Trophoblast cell (in vitro differentiated cells and primary cell): ENCODE measurements at regions not wholly inside any gene's neighbourhood (a gene's known extent, or its start where the extent isn't known, plus 50 kb on each side); places are given as distances from the start of the nearest gene placed in this dataset.
A peak's percentile ranks its signal among the peaks of the same experiment; 100 is the strongest.

Source experiments
- DNase-seq, 2 donors: peaks; one replicate each; pipeline ENCODE4 v3.0.0-alpha.2; 2016
- H2AFZ ChIP-seq: 2 replicates; pipeline ENCODE4 v1.6.1; 2013; ENCODE audit warnings: low read length, moderate library complexity, mild to moderate bottlenecking; ENCODE audit not compliant: insufficient read depth, poor library complexity
- H2AK5ac ChIP-seq: 2 replicates; pipeline ENCODE4 v1.6.1; 2013; ENCODE audit warnings: mild to moderate bottlenecking, low read length
- H2BK120ac ChIP-seq: 2 replicates; pipeline ENCODE4 v1.6.1; 2013; ENCODE audit warnings: low read length, mild to moderate bottlenecking, moderate library complexity; ENCODE audit not compliant: insufficient read depth, poor library complexity
- H2BK12ac ChIP-seq: 2 replicates; pipeline ENCODE4 v1.6.1; 2013; ENCODE audit warnings: mild to moderate bottlenecking, low read length, moderate library complexity
- H2BK5ac ChIP-seq: 2 replicates; pipeline ENCODE4 v1.6.1; 2013; ENCODE audit warnings: low read length, low read depth, moderate library complexity, mild to moderate bottlenecking; ENCODE audit not compliant: poor library complexity
- H3K14ac ChIP-seq: 2 replicates; pipeline ENCODE4 v1.6.1; 2013; ENCODE audit warnings: mild to moderate bottlenecking, low read length
- H3K18ac ChIP-seq: 2 replicates; pipeline ENCODE4 v1.6.1; 2013; ENCODE audit warnings: mild to moderate bottlenecking, low read length
- H3K23ac ChIP-seq: 2 replicates; pipeline ENCODE4 v1.6.1; 2013; ENCODE audit warnings: low read length
- H3K27ac ChIP-seq: 2 replicates; pipeline ENCODE4 v1.5.1; 2013; ENCODE audit warnings: low read depth, mild to moderate bottlenecking, inconsistent platforms, low read length, moderate library complexity
- H3K27me3 ChIP-seq: 2 replicates; pipeline ENCODE4 v1.6.1; 2013; ENCODE audit warnings: inconsistent platforms, mild to moderate bottlenecking, low read length, moderate library complexity; ENCODE audit not compliant: insufficient read depth
- H3K36me3 ChIP-seq, 2 experiments: 1 replicate in 1 of 2; 2 replicates in 1 of 2; pipeline ENCODE4 v1.6.1; 2013; ENCODE audit warnings: low read length in 2 of 2, mild to moderate bottlenecking in 2 of 2, moderate library complexity in 1 of 2; ENCODE audit not compliant: insufficient read depth in 2 of 2, control insufficient read depth in 1 of 2
- H3K4ac ChIP-seq: 2 replicates; pipeline ENCODE4 v1.6.1; 2013; ENCODE audit warnings: low read depth, mild to moderate bottlenecking, low read length, moderate library complexity
- H3K4me1 ChIP-seq, 2 experiments: 1 replicate in 1 of 2; 2 replicates in 1 of 2; pipeline ENCODE4 v1.6.1; 2013; ENCODE audit warnings: low read length in 2 of 2, mild to moderate bottlenecking in 2 of 2, moderate library complexity in 1 of 2; ENCODE audit not compliant: insufficient read depth in 2 of 2, control insufficient read depth in 1 of 2
- H3K4me2 ChIP-seq: 2 replicates; pipeline ENCODE4 v1.6.1; 2013; ENCODE audit warnings: inconsistent platforms, mild to moderate bottlenecking, low read length, moderate library complexity
- H3K4me3 ChIP-seq: 2 replicates; pipeline ENCODE4 v1.5.1; 2013; ENCODE audit warnings: mild to moderate bottlenecking, low read depth, low read length, inconsistent platforms
- H3K79me1 ChIP-seq: one replicate; pipeline ENCODE4 v1.6.1; 2013; ENCODE audit warnings: low read length
- H3K79me2 ChIP-seq: 2 replicates; pipeline ENCODE4 v1.6.1; 2013; ENCODE audit warnings: low read length, mild to moderate bottlenecking; ENCODE audit not compliant: control insufficient read depth, insufficient read depth, poor library complexity
- H3K9ac ChIP-seq: 2 replicates; pipeline ENCODE4 v1.6.1; 2013; ENCODE audit warnings: mild to moderate bottlenecking, low read length
- H3K9me3 ChIP-seq: 2 replicates; pipeline ENCODE4 v1.6.1; 2013; ENCODE audit warnings: low read depth, mild to moderate bottlenecking, control low read depth, inconsistent platforms, low read length; ENCODE audit not compliant: insufficient read depth
- H4K12ac ChIP-seq: 2 replicates; pipeline ENCODE4 v1.6.1; 2013; ENCODE audit warnings: low read depth, mild to moderate bottlenecking, low read length, moderate library complexity
- H4K8ac ChIP-seq: 2 replicates; pipeline ENCODE4 v1.6.1; 2013; ENCODE audit warnings: low read depth, mild to moderate bottlenecking, low read length, moderate library complexity
- H4K91ac ChIP-seq: one replicate; pipeline ENCODE4 v1.6.1; 2013; ENCODE audit warnings: low read depth, mild to moderate bottlenecking, low read length, moderate library complexity
- WGBS: extraction: QIAGEN DNeasy Blood & Tissue Kit; methylation state at CpG from one replicate; pipeline ENCODE4 v1.1.7; 2013; ENCODE audit warnings: missing lambda C conversion rate; ENCODE audit not compliant: insufficient read length, insufficient coverage; ENCODE audit errors: extremely low coverage; 5-methylcytosine and 5-hydroxymethylcytosine counted together

DNA sequence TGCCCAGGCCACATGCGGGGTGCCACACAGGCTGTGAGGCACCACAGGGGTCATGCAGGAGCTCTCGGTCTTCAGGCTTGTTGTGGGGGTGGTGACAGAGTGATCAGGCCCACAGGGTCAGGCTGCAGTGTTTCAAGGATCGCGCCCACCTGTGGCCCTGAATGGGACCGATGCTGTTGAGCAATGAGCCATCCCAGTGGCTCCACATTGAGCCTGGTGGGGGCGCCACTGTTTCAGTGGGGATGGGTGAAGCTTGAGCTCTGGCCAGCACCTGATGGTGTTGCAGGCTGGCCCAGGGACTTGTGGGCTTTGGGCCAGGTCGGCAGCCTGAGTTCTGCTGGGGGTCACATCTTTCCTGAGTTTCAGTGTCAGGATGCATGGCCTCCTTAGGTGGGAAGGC, 230.1 kb downstream of the UBE3A start:
- Histone ChIP-seq H3K79me2 (no peaks in the 10 kb centered on the region), H2BK5ac (no peak overlapping the region), H3K18ac (no peak overlapping the region), H3K27me3 (no peaks in the 10 kb centered on the region), H2AK5ac (no peak overlapping the region), H3K36me3 (no peaks in the 10 kb centered on the region), H4K8ac (no peak overlapping the region), H3K9ac (no peak overlapping the region), H2BK12ac (no peak overlapping the region), H3K4me1 (no peaks in the 10 kb centered on the region), H3K27ac (no peak overlapping the region), H3K4me2 (no peak overlapping the region), H3K79me1 (no peaks in the 10 kb centered on the region), H2BK120ac (no peak overlapping the region), H4K12ac (no peak overlapping the region), H3K4me3 (no peak overlapping the region), H3K4ac (no peak overlapping the region), H3K23ac (no peak overlapping the region), H3K9me3 (peaks cover 92% of the 10 kb centered on the region), H2AFZ (no peak overlapping the region), H4K91ac (no peak overlapping the region), H3K14ac (no peak overlapping the region)
- DNase-seq, result no peak
- no CpG with 5 or more reads among the region's 7 CpGs for WGBS

DNA sequence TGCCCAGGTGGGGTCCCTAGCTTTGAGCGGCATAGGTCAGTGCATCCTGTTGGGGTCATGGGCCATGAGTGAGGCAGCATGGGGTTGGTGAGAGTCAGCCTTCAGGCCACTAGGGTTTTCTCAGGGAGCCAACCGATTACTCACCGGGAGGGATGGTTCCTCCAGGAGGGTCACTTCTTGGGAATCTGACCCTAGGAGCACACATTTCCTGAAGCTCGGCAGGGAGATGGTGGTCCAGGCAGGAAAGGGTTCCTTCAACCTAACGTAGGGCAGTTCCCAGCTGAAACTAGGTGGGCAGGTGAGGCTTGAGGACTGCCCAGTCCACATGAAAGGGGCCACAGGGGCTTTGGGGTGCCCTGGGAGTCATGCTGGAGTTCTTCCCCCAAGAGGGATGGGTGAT, 218.0 kb downstream of the UBE3A start:
- no peak overlapping the region for H3K27ac ChIP-seq
- no peaks in the 10 kb centered on the region for H3K79me1 ChIP-seq
- H3K18ac ChIP-seq, result no peak overlapping the region
- H2BK12ac ChIP-seq, result no peak overlapping the region
- no peak overlapping the region for H3K14ac ChIP-seq
- no peaks in the 10 kb centered on the region for H3K27me3 ChIP-seq
- no peak overlapping the region for H4K8ac ChIP-seq
- no peaks in the 10 kb centered on the region for H3K79me2 ChIP-seq
- no peak overlapping the region for H3K4ac ChIP-seq
- no peak overlapping the region for H2BK5ac ChIP-seq
- no peak overlapping the region for H2BK120ac ChIP-seq
- no peak overlapping the region for H4K91ac ChIP-seq
- no peaks in the 10 kb centered on the region for H3K4me1 ChIP-seq
- no peaks in the 10 kb centered on the region for H3K36me3 ChIP-seq
- DNase-seq, result no peak
- no peak overlapping the region for H4K12ac ChIP-seq
- no peak overlapping the region for H2AFZ ChIP-seq
- WGBS, result no CpG with 5 or more reads among the region's 5 CpGs
- no peak overlapping the region for H3K9ac ChIP-seq
- peak overlapping the region; percentile 10 for H3K4me3 ChIP-seq
- H3K4me2 ChIP-seq, result no peak overlapping the region
- no peak overlapping the region for H2AK5ac ChIP-seq
- H3K9me3 ChIP-seq, result peaks cover 95% of the 10 kb centered on the region
- H3K23ac ChIP-seq, result no peak overlapping the region

DNA sequence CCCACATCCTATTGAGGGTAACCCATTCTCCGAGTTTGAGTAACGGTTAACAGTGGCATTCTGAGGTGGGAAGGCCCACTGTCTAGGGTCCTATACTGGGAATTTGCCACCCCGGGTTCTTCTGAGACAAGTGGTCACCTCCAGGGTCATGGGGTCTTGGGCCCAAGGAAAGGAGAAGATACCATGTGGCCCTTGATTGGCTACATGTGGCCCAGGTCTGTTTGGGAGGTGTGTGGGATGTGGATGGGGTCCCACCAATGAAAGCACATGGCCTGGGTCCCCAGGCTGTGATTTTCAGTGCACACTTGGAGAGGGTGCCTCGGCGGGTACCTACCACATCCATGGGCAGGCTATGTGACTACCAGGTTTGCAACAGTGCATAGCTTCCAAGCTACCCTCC, 214.4 kb downstream of the UBE3A start:
- Histone ChIP-seq H2AFZ (no peak overlapping the region), H4K91ac (no peak overlapping the region), H3K4me2 (no peak overlapping the region), H2BK12ac (no peak overlapping the region), H3K4me1 (no peaks in the 10 kb centered on the region), H3K23ac (no peak overlapping the region), H3K27me3 (no peaks in the 10 kb centered on the region), H2BK5ac (no peak overlapping the region), H3K18ac (no peak overlapping the region), H3K27ac (no peak overlapping the region), H3K4me3 (no peak overlapping the region), H2AK5ac (no peak overlapping the region), H3K79me1 (no peaks in the 10 kb centered on the region), H2BK120ac (no peak overlapping the region), H3K9me3 (peaks cover 94% of the 10 kb centered on the region), H3K4ac (no peak overlapping the region), H4K12ac (no peak overlapping the region), H3K36me3 (no peaks in the 10 kb centered on the region), H3K14ac (no peak overlapping the region), H3K9ac (no peak overlapping the region), H4K8ac (no peak overlapping the region), H3K79me2 (no peaks in the 10 kb centered on the region)
- DNase-seq, result no peak
- no CpG with 5 or more reads among the region's 5 CpGs for WGBS

DNA sequence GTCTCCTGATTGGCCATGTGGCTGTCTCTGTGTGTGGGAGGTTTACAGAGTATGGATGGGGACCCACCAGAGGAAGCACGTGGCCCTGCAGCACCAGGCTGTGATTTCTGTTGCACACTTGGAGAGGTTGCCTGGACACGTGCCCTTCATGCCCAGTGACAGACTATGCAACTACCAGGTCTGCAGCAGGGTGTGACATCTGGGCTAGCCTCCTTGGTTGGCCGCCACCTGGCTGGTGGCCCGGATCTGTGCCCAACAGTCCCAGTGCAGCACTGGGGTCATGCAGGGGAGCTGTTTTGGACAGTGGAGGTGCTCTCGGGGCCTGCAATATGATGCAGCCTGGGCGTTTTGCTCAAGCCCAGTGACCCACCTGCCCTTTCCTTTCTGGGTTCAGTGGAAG, 212.5 kb downstream of the UBE3A start:
- H3K27ac ChIP-seq, result no peak overlapping the region
- H3K9me3 ChIP-seq, result peaks cover 93% of the 10 kb centered on the region
- H3K4me1 ChIP-seq, result no peaks in the 10 kb centered on the region
- no peak overlapping the region for H2AFZ ChIP-seq
- no CpG with 5 or more reads among the region's 6 CpGs for WGBS
- no peaks in the 10 kb centered on the region for H3K79me1 ChIP-seq
- no peak overlapping the region for H2BK12ac ChIP-seq
- H3K79me2 ChIP-seq, result no peaks in the 10 kb centered on the region
- no peak overlapping the region for H3K9ac ChIP-seq
- H3K23ac ChIP-seq, result no peak overlapping the region
- H3K27me3 ChIP-seq, result no peaks in the 10 kb centered on the region
- no peak overlapping the region for H3K4me2 ChIP-seq
- no peak for DNase-seq
- no peak overlapping the region for H3K4me3 ChIP-seq
- no peak overlapping the region for H4K8ac ChIP-seq
- no peak overlapping the region for H2BK5ac ChIP-seq
- H2BK120ac ChIP-seq, result no peak overlapping the region
- H4K91ac ChIP-seq, result no peak overlapping the region
- H4K12ac ChIP-seq, result no peak overlapping the region
- H3K18ac ChIP-seq, result no peak overlapping the region
- H3K14ac ChIP-seq, result no peak overlapping the region
- H3K4ac ChIP-seq, result no peak overlapping the region
- H2AK5ac ChIP-seq, result no peak overlapping the region
- no peaks in the 10 kb centered on the region for H3K36me3 ChIP-seq
